Endothelial cell of umbilical vein (primary cell): ENCODE measurements at regions not wholly inside any gene's neighbourhood (a gene's known extent, or its start where the extent isn't known, plus 50 kb on each side); places are given as distances from the start of the nearest gene placed in this dataset.

ENCODE experiments used
- EZH2 ChIP-seq: IDR thresholded peaks from 2 replicates; pipeline ENCODE4 v1.6.1; 2012; ENCODE audit warnings: borderline replicate concordance, low read depth, mild to moderate bottlenecking, moderate library complexity, low read length, inconsistent platforms; ENCODE audit not compliant: severe bottlenecking
- FOS ChIP-seq: IDR thresholded peaks from 2 replicates; pipeline ENCODE4 v1.6.1; 2011; ENCODE audit warnings: mild to moderate bottlenecking, low read length, moderate library complexity, borderline replicate concordance; ENCODE audit not compliant: insufficient read depth
- POLR2A ChIP-seq: IDR thresholded peaks from 2 replicates; pipeline ENCODE4 v1.6.1; 2012; ENCODE audit warnings: low read depth, mild to moderate bottlenecking, control low read depth, low read length
- TF ChIP-seq, protein P1 (sequence below), 2 donors: IDR thresholded peaks; 1 replicate in 1 of 2; 2 replicates in 1 of 2; pipeline ENCODE4 v1.5.1; 2011; ENCODE audit warnings: low read length in 2 of 2, mild to moderate bottlenecking in 2 of 2, moderate library complexity in 2 of 2, control low read depth in 1 of 2, inconsistent platforms in 1 of 2, low read depth in 1 of 2; ENCODE audit not compliant: insufficient read depth in 1 of 2; ENCODE audit errors: extremely low read depth in 1 of 2

GRCh38 chr10:63899673-63900300, 378.6 kb downstream of the REEP3 start:
- TF ChIP-seq EZH2 = no peak
- TF ChIP-seq, protein P1, sequence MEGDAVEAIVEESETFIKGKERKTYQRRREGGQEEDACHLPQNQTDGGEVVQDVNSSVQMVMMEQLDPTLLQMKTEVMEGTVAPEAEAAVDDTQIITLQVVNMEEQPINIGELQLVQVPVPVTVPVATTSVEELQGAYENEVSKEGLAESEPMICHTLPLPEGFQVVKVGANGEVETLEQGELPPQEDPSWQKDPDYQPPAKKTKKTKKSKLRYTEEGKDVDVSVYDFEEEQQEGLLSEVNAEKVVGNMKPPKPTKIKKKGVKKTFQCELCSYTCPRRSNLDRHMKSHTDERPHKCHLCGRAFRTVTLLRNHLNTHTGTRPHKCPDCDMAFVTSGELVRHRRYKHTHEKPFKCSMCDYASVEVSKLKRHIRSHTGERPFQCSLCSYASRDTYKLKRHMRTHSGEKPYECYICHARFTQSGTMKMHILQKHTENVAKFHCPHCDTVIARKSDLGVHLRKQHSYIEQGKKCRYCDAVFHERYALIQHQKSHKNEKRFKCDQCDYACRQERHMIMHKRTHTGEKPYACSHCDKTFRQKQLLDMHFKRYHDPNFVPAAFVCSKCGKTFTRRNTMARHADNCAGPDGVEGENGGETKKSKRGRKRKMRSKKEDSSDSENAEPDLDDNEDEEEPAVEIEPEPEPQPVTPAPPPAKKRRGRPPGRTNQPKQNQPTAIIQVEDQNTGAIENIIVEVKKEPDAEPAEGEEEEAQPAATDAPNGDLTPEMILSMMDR (IDR thresholded peaks at IDR 0.05; ENCODE audit: extremely low read depth in 1 of 2, insufficient read depth in 1 of 2, low read depth in 1 of 2, low read length in 2 of 2) = no peak
- TF ChIP-seq POLR2A = no peak
- no peak for TF ChIP-seq FOS
